ENCODE measurements at regions not wholly inside any gene's neighbourhood (a gene's known extent, or its start where the extent isn't known, plus 50 kb on each side); places are given as distances from the start of the nearest gene placed in this dataset.

DNA sequence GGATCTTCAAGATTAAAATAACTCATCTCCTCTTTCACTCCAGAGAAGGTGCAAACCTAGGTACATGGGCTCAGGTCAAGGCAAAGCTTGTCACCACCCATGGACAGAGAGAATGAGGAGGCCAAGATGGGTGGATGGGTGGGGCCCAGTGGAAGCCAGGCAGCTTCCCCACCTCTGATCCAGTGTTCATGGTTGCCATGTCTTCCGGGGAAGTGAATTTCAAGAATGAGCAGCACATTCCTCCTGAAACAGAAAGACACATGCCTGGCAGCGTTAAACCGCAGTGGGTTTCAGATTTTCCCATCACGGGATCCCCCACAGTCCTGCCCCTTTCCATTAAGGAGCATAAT is 301.7 kb downstream of the EIPR1 start:
- no peak for FAIRE-seq
- no TSS peak for BruUV-seq (replicated peaks)
- Histone ChIP-seq H3K4me1 (ENCODE audit: control insufficient read depth, insufficient read depth, low read length) (no peaks in the 10 kb centered on the region), H3K9ac (ENCODE audit: control insufficient read depth, insufficient read depth, low read length) (no peak overlapping the region), H3K4me2 (ENCODE audit: control insufficient read depth, insufficient read depth) (no peak overlapping the region), H3K79me2 (ENCODE audit: control insufficient read depth, insufficient read depth, low read length) (no peaks in the 10 kb centered on the region), H3K36me3 (ENCODE audit: control insufficient read depth in 2 of 2, insufficient read depth in 2 of 2, low read length in 1 of 2) (no peaks in the 10 kb centered on the region), H4K20me1 (ENCODE audit: control insufficient read depth, insufficient read depth) (no peaks in the 10 kb centered on the region), H3K27me3 (replicated peaks in 1 of 2; ENCODE audit: control insufficient read depth in 2 of 2, insufficient read depth in 2 of 2, low read length in 1 of 2) (peaks cover 0 to 1% of the 10 kb centered on the region in 2 experiments; a peak in 1 of 4 replicates), H3K9me3 (replicated peaks; ENCODE audit: control insufficient read depth, insufficient read depth, low read length) (no peaks in the 10 kb centered on the region), H3K27ac (ENCODE audit: control insufficient read depth, insufficient read depth) (no peak overlapping the region), H3K4me3 (no peak overlapping the region), H2AFZ (ENCODE audit: control insufficient read depth, low read depth, low read length) (no peak overlapping the region)
- in situ Hi-C loops (cut with MboI): no loop called here
- ChIA-PET SMC1A (ENCODE audit: uncharacterized antibody, unreplicated experiment) (no interaction called here), CTCF (no interaction called here), RAD21 (ENCODE audit: unreplicated experiment) (no interaction called here), POLR2A (no interaction called here)
- WGBS (ENCODE audit: insufficient coverage, insufficient replicate concordance, low lambda C conversion rate, missing lambda C conversion rate): 51% methylated on average over 4 of the region's 4 CpGs
- no peak for ATAC-seq
- DNase-seq (ENCODE audit: low read depth, low spot score): no peak
- intact Hi-C loops (cut with micrococcal nuclease; ENCODE audit: unreplicated experiment): no loop called here
- TF ChIP-seq NFYA (IDR thresholded peaks at IDR 0.05; ENCODE audit: borderline replicate concordance, low read depth, low read length) (no peak), MEF2A (IDR thresholded peaks at IDR 0.05; ENCODE audit: insufficient read depth, low read depth, low read length) (no peak), GABPA (IDR thresholded peaks at IDR 0.05; ENCODE audit: low read depth) (no peak), CHD4 (IDR thresholded peaks at IDR 0.05) (no peak), SRF (IDR thresholded peaks at IDR 0.05; ENCODE audit: low read depth in 2 of 2, low read length in 2 of 2) (no peak), PML (IDR thresholded peaks at IDR 0.05; ENCODE audit: low read length) (no peak), PAX5 (IDR thresholded peaks at IDR 0.05; ENCODE audit: borderline replicate concordance, low read depth, low read length) (no peak), MYB (IDR thresholded peaks at IDR 0.05; ENCODE audit: borderline replicate concordance, low read depth, low read length) (no peak), MTA3 (IDR thresholded peaks at IDR 0.05; ENCODE audit: borderline replicate concordance, low read length) (no peak)
- TF ChIP-seq, protein P1, sequence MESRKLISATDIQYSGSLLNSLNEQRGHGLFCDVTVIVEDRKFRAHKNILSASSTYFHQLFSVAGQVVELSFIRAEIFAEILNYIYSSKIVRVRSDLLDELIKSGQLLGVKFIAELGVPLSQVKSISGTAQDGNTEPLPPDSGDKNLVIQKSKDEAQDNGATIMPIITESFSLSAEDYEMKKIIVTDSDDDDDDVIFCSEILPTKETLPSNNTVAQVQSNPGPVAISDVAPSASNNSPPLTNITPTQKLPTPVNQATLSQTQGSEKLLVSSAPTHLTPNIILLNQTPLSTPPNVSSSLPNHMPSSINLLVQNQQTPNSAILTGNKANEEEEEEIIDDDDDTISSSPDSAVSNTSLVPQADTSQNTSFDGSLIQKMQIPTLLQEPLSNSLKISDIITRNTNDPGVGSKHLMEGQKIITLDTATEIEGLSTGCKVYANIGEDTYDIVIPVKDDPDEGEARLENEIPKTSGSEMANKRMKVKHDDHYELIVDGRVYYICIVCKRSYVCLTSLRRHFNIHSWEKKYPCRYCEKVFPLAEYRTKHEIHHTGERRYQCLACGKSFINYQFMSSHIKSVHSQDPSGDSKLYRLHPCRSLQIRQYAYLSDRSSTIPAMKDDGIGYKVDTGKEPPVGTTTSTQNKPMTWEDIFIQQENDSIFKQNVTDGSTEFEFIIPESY (IDR thresholded peaks at IDR 0.05): no peak
- TF ChIP-seq, protein P2, sequence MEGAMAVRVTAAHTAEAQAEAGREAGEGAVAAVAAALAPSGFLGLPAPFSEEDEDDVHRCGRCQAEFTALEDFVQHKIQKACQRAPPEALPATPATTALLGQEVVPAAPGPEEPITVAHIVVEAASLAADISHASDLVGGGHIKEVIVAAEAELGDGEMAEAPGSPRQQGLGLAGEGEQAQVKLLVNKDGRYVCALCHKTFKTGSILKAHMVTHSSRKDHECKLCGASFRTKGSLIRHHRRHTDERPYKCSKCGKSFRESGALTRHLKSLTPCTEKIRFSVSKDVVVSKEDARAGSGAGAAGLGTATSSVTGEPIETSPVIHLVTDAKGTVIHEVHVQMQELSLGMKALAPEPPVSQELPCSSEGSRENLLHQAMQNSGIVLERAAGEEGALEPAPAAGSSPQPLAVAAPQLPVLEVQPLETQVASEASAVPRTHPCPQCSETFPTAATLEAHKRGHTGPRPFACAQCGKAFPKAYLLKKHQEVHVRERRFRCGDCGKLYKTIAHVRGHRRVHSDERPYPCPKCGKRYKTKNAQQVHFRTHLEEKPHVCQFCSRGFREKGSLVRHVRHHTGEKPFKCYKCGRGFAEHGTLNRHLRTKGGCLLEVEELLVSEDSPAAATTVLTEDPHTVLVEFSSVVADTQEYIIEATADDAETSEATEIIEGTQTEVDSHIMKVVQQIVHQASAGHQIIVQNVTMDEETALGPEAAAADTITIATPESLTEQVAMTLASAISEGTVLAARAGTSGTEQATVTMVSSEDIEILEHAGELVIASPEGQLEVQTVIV (IDR thresholded peaks at IDR 0.05; ENCODE audit: borderline replicate concordance, partially characterized antibody): no peak
- TF ChIP-seq, protein P3, sequence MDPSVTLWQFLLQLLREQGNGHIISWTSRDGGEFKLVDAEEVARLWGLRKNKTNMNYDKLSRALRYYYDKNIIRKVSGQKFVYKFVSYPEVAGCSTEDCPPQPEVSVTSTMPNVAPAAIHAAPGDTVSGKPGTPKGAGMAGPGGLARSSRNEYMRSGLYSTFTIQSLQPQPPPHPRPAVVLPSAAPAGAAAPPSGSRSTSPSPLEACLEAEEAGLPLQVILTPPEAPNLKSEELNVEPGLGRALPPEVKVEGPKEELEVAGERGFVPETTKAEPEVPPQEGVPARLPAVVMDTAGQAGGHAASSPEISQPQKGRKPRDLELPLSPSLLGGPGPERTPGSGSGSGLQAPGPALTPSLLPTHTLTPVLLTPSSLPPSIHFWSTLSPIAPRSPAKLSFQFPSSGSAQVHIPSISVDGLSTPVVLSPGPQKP (IDR thresholded peaks at IDR 0.05; ENCODE audit: low read depth, low read length): no peak

All from GM12878 (cell line).